CD14-positive monocyte (primary cell): ENCODE measurements at regions not wholly inside any gene's neighbourhood (a gene's known extent, or its start where the extent isn't known, plus 50 kb on each side); places are given as distances from the start of the nearest gene placed in this dataset.

ENCODE experiments used
- DNase-seq, 3 donors: peaks; one replicate each; pipeline ENCODE4 v3.0.0-alpha.2; 2011 to 2022
- H2AFZ ChIP-seq: 2 replicates; pipeline ENCODE4 v1.6.0; 2012; ENCODE audit warnings: mild to moderate bottlenecking, low read depth, low read length, inconsistent platforms; ENCODE audit not compliant: insufficient read depth, poor library complexity, severe bottlenecking
- H3K27ac ChIP-seq, 2 donors: 1 replicate in 1 of 2; 2 replicates in 1 of 2; pipeline ENCODE4 v1.5.1; 2012 to 2013; ENCODE audit warnings: low read length in 2 of 2, control low read depth in 1 of 2, inconsistent platforms in 1 of 2, low read depth in 1 of 2, mild to moderate bottlenecking in 1 of 2
- H3K27me3 ChIP-seq, 2 donors: one replicate each; pipeline versions ENCODE4 v1.6.0 to v1.6.1; 2011 to 2013; ENCODE audit warnings: low read length in 2 of 2; ENCODE audit not compliant: control insufficient read depth in 2 of 2, insufficient read depth in 2 of 2
- H3K36me3 ChIP-seq, 2 donors: replicated peaks in 1 of 2; 1 replicate in 1 of 2; 2 replicates in 1 of 2; pipeline versions ENCODE4 v1.5.1 to v1.6.1; 2012 to 2013; ENCODE audit warnings: low read length in 2 of 2, control low read depth in 1 of 2, inconsistent platforms in 1 of 2, mild to moderate bottlenecking in 1 of 2; ENCODE audit not compliant: insufficient read depth in 2 of 2, control insufficient read depth in 1 of 2
- H3K4me1 ChIP-seq, 2 donors: 1 replicate in 1 of 2; 2 replicates in 1 of 2; pipeline versions ENCODE4 v1.5.1 to v1.6.1; 2012 to 2013; ENCODE audit warnings: low read length in 2 of 2, control low read depth in 1 of 2, inconsistent platforms in 1 of 2, mild to moderate bottlenecking in 1 of 2, moderate library complexity in 1 of 2; ENCODE audit not compliant: insufficient read depth in 2 of 2, control insufficient read depth in 1 of 2
- H3K4me2 ChIP-seq: replicated peaks from 2 replicates; pipeline ENCODE3; 2012; ENCODE audit warnings: low read length, moderate library complexity, mild to moderate bottlenecking; ENCODE audit not compliant: poor library complexity, severe bottlenecking; ENCODE audit errors: extremely low read depth
- H3K4me3 ChIP-seq, 3 experiments: fragments of 200-600 bp in 1 of 3; sonication (generic) in 1 of 3; replicated peaks in 1 of 3; 1 replicate in 2 of 3; 2 replicates in 1 of 3; pipeline ENCODE4 v1.5.1; 2011 to 2013; ENCODE audit warnings: low read length in 3 of 3, mild to moderate bottlenecking in 3 of 3, control low read depth in 2 of 3, low read depth in 2 of 3, inconsistent platforms in 1 of 3, moderate library complexity in 1 of 3
- H3K79me2 ChIP-seq: 2 replicates; pipeline ENCODE4 v1.6.0; 2012; ENCODE audit warnings: mild to moderate bottlenecking, control low read depth, inconsistent platforms, low read length, moderate library complexity; ENCODE audit not compliant: insufficient read depth
- H3K9ac ChIP-seq: 2 replicates; pipeline ENCODE4 v1.6.0; 2017; ENCODE audit warnings: low read length, mild to moderate bottlenecking; ENCODE audit not compliant: insufficient read depth, poor library complexity, severe bottlenecking
- H3K9me3 ChIP-seq, 2 donors: replicated peaks in 1 of 2; 1 replicate in 1 of 2; 2 replicates in 1 of 2; pipeline versions ENCODE4 v1.5.1 to v1.6.1; 2012 to 2013; ENCODE audit warnings: low read length in 2 of 2, control low read depth in 1 of 2; ENCODE audit not compliant: control insufficient read depth in 1 of 2, insufficient read depth in 1 of 2
- H4K20me1 ChIP-seq: 2 replicates; pipeline ENCODE4 v1.6.0; 2012; ENCODE audit warnings: mild to moderate bottlenecking, low read length, control low read depth, moderate library complexity; ENCODE audit not compliant: insufficient read depth
- H3K27ac Mint-ChIP-seq, 7 donors: one replicate each; pipeline ENCODE4 v1.8.0; 2020; ENCODE audit warnings: mild to moderate bottlenecking in 7 of 7, mixed read lengths in 7 of 7, moderate library complexity in 6 of 7, inconsistent platforms in 2 of 7
- H3K27me3 Mint-ChIP-seq, 3 donors: one replicate each; pipeline ENCODE4 v1.8.0; 2021 to 2022; ENCODE audit warnings: low read depth in 3 of 3, mild to moderate bottlenecking in 3 of 3, mixed read lengths in 3 of 3, moderate library complexity in 3 of 3, inconsistent platforms in 1 of 3
- H3K36me3 Mint-ChIP-seq, 2 donors: one replicate each; pipeline ENCODE4 v1.8.0; 2020; ENCODE audit warnings: mixed read lengths in 2 of 2, inconsistent platforms in 1 of 2, mild to moderate bottlenecking in 1 of 2
- H3K4me1 Mint-ChIP-seq: one replicate; pipeline ENCODE4 v1.8.0; 2020; ENCODE audit warnings: mild to moderate bottlenecking, mixed read lengths
- H3K4me3 Mint-ChIP-seq, 2 donors: one replicate each; pipeline ENCODE4 v1.8.0; 2020; ENCODE audit warnings: mild to moderate bottlenecking in 2 of 2, mixed read lengths in 2 of 2, moderate library complexity in 1 of 2
- H3K9me3 Mint-ChIP-seq, 7 donors: one replicate each; pipeline ENCODE4 v1.8.0; 2020 to 2022; ENCODE audit warnings: mixed read lengths in 7 of 7, mild to moderate bottlenecking in 6 of 7, moderate library complexity in 6 of 7, inconsistent platforms in 2 of 7
- WGBS: methylation state at CpG from one replicate; pipeline ENCODE4 v1.1.5; 2013; ENCODE audit warnings: missing lambda C conversion rate; ENCODE audit not compliant: insufficient coverage; 5-methylcytosine and 5-hydroxymethylcytosine counted together
- intact Hi-C, 2 donors: fragments of 100-400 bp; cut with micrococcal nuclease; formaldehyde crosslinking; loops; one replicate each; pipeline versions ENCODE4 v1.15.0 to v1.15.1; 2023
- TF ChIP-seq, protein P1 (sequence below): fragments of 200-600 bp; IDR thresholded peaks from one replicate; pipeline ENCODE4 v1.8.0; 2022; ENCODE audit warnings: antibody characterized with exemption, mild to moderate bottlenecking

DNA sequence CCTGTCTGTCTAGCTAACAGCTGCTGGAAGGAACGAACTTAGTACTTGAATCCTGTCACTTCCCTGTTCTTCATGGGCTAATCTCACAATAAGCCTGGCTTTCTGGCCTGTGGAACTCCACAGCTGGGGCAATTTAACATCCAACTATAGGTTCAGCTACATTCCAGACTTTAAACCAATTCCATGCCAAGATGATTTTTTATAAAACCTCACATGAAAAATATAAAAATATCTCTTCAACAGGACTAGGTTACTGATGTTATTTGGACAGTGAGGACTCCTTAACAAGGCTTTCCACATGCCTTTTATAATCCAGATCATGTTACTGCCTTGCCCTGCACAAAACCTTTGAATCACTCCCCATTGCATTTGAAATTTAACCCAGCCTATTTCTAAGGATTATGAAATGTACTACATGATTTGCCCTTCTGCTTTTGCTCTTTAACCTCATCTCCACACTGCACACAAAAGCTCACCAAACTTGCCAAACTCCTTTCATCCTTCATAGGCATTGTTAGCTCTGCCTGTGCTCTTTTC, 863.2 kb upstream of the CHAC2 start:
- Mint-ChIP-seq H3K9me3 (peaks cover 0 to 6% (median 4%) of the 10 kb centered on the region in 7 donors), H3K4me1 (no peaks in the 10 kb centered on the region), H3K27ac (no peak overlapping the region), H3K4me3 (no peak overlapping the region), H3K36me3 (no peaks in the 10 kb centered on the region), H3K27me3 (no peaks in the 10 kb centered on the region)
- no peaks in the 10 kb centered on the region for H3K36me3 ChIP-seq
- TF ChIP-seq, protein P1, sequence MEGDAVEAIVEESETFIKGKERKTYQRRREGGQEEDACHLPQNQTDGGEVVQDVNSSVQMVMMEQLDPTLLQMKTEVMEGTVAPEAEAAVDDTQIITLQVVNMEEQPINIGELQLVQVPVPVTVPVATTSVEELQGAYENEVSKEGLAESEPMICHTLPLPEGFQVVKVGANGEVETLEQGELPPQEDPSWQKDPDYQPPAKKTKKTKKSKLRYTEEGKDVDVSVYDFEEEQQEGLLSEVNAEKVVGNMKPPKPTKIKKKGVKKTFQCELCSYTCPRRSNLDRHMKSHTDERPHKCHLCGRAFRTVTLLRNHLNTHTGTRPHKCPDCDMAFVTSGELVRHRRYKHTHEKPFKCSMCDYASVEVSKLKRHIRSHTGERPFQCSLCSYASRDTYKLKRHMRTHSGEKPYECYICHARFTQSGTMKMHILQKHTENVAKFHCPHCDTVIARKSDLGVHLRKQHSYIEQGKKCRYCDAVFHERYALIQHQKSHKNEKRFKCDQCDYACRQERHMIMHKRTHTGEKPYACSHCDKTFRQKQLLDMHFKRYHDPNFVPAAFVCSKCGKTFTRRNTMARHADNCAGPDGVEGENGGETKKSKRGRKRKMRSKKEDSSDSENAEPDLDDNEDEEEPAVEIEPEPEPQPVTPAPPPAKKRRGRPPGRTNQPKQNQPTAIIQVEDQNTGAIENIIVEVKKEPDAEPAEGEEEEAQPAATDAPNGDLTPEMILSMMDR, result no peak
- H3K4me3 ChIP-seq, result no peak overlapping the region
- H3K4me1 ChIP-seq, result no peaks in the 10 kb centered on the region
- H3K9me3 ChIP-seq, result peaks cover 0 to 11% of the 10 kb centered on the region in 2 donors
- H2AFZ ChIP-seq, result no peak overlapping the region
- H3K79me2 ChIP-seq, result no peaks in the 10 kb centered on the region
- intact Hi-C loops, result no loop called here
- no peak overlapping the region for H3K9ac ChIP-seq
- no peak for DNase-seq
- 50% methylated on average over 1 of the region's 1 CpG for WGBS
- no peaks in the 10 kb centered on the region for H3K27me3 ChIP-seq
- no peaks in the 10 kb centered on the region for H4K20me1 ChIP-seq
- no peak overlapping the region for H3K4me2 ChIP-seq
- H3K27ac ChIP-seq, result no peak overlapping the region

DNA sequence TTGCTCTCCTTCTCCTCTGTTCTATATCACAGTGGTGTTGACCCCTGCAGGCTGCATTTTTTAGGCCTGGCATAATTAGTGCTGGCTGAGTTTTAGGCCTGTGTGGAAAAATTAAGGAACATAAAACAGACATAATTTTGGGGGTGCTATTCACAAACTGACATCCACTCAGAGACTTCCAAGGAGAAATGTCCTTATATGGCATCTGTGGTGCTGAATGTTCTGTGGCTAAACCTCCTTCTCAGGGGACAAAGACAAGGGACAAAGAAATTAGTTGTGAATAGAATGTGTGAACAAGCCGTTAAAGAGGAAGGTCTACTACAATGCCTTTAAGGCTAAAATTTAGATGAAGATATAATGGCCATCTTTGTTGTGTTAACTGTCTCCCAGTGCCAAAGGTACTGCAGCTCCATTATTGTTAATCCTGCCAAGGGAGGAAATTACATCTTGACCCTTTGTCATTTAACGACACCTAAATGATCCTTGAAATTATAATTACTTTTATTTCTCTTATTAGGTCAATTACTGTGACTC, 870.0 kb upstream of the CHAC2 start:
- Mint-ChIP-seq H3K36me3 (no peaks in the 10 kb centered on the region), H3K9me3 (peaks cover 3 to 18% (median 6%) of the 10 kb centered on the region in 7 donors), H3K4me3 (no peak overlapping the region), H3K27ac (no peak overlapping the region), H3K27me3 (peaks cover 0 to 1% (median 0%) of the 10 kb centered on the region in 3 donors), H3K4me1 (no peaks in the 10 kb centered on the region)
- Histone ChIP-seq H3K79me2 (no peaks in the 10 kb centered on the region), H4K20me1 (no peaks in the 10 kb centered on the region), H3K4me1 (no peaks in the 10 kb centered on the region), H3K4me2 (no peak overlapping the region), H3K27ac (no peak overlapping the region), H3K4me3 (no peak overlapping the region), H3K27me3 (no peaks in the 10 kb centered on the region), H3K36me3 (no peaks in the 10 kb centered on the region), H2AFZ (no peak overlapping the region), H3K9me3 (peaks cover 25 to 41% of the 10 kb centered on the region in 2 donors), H3K9ac (no peak overlapping the region)
- WGBS, result 100% methylated on average over 1 of the region's 2 CpGs
- TF ChIP-seq, protein P1, result no peak
- no peak for DNase-seq
- intact Hi-C loops, result no loop called here
